ENCODE measurements at regions not wholly inside any gene's neighbourhood (a gene's known extent, or its start where the extent isn't known, plus 50 kb on each side); places are given as distances from the start of the nearest gene placed in this dataset.
"Not testable (repeated sequence)": the region's sequence is repeated elsewhere in the genome, so short reads cannot be mapped to it uniquely, and the experiment has no call there.

DNA sequence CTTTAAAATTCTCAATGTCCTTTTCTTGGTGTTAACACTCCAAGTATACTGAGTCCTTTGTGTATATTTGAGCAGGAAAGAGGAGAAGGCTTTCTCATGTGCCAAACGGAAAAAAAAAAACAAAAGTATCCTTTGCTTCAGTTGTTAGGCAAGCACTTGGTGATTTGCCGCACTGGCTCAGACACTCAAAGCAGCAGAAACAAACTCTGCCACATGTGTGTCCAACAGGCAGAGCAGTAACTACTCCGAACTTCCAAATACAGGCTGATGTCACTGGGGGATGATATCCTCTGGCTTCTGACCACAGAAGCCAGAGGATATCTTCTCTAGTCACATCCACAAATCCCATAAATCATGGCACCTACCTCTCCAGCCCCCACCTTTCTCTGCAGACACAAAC is 108.0 kb upstream of the SALL3 start:
- Histone ChIP-seq H3K4me1 (ENCODE audit: control insufficient read depth in 2 of 2, insufficient read depth in 2 of 2, low read length in 1 of 2) (peaks cover 0 to 1% of the 10 kb centered on the region in 2 donors), H3K9me3 (ENCODE audit: control insufficient read depth in 2 of 2, insufficient read depth in 1 of 2, low read depth in 1 of 2, low read length in 1 of 2) (no peaks in the 10 kb centered on the region), H3K4me3 (ENCODE audit: low read depth in 1 of 2, low read length in 2 of 2) (no peak overlapping the region), H3K27me3 (ENCODE audit: control insufficient read depth in 1 of 2, insufficient read depth in 2 of 2, low read length in 2 of 2) (no peaks in the 10 kb centered on the region), H3K36me3 (ENCODE audit: control insufficient read depth in 2 of 2, insufficient read depth in 2 of 2, low read length in 1 of 2) (no peaks in the 10 kb centered on the region), H3K27ac (ENCODE audit: low read depth in 2 of 2, low read length in 1 of 2) (no peak overlapping the region)
- 28 to 46% methylated on average over 3 of the region's 3 CpGs for WGBS, 2 donors

DNA sequence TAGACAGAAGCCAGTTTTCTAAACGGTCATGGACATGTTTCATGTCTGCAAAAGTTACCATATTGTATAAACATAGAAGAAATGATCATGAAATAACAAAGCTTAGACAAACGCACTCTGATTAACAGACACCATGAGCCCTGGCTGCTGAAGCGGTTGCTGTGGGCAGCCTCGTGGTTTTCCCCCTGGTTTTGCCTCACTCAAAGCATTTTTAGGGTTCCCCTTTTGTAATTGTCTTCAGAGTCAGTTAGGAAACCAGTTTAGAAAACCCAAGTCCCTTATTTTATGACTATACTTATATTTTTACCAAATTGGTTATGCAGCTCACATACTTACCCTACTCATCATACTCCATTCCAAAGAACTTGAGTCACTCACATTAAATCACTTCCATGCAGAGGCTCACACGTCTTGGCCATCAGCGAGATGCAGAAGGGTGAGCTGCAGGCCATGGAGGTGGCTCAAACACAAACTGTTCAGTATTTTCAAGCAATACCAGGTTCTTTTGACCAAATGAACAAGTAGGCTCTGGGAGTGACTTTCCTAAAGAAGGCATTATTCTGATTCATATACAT is 105.6 kb upstream of the SALL3 start:
- WGBS, 2 donors, result 71 to 73% methylated on average over 6 of the region's 6 CpGs
- Histone ChIP-seq H3K27me3 (ENCODE audit: control insufficient read depth in 1 of 2, insufficient read depth in 2 of 2, low read length in 2 of 2) (no peaks in the 10 kb centered on the region), H3K36me3 (ENCODE audit: control insufficient read depth in 2 of 2, insufficient read depth in 2 of 2, low read length in 1 of 2) (no peaks in the 10 kb centered on the region), H3K27ac (ENCODE audit: low read depth in 2 of 2, low read length in 1 of 2) (no peak overlapping the region), H3K4me3 (ENCODE audit: low read depth in 1 of 2, low read length in 2 of 2) (no peak overlapping the region), H3K4me1 (ENCODE audit: control insufficient read depth in 2 of 2, insufficient read depth in 2 of 2, low read length in 1 of 2) (no peaks in the 10 kb centered on the region), H3K9me3 (ENCODE audit: control insufficient read depth in 2 of 2, insufficient read depth in 1 of 2, low read depth in 1 of 2, low read length in 1 of 2) (no peaks in the 10 kb centered on the region)

DNA sequence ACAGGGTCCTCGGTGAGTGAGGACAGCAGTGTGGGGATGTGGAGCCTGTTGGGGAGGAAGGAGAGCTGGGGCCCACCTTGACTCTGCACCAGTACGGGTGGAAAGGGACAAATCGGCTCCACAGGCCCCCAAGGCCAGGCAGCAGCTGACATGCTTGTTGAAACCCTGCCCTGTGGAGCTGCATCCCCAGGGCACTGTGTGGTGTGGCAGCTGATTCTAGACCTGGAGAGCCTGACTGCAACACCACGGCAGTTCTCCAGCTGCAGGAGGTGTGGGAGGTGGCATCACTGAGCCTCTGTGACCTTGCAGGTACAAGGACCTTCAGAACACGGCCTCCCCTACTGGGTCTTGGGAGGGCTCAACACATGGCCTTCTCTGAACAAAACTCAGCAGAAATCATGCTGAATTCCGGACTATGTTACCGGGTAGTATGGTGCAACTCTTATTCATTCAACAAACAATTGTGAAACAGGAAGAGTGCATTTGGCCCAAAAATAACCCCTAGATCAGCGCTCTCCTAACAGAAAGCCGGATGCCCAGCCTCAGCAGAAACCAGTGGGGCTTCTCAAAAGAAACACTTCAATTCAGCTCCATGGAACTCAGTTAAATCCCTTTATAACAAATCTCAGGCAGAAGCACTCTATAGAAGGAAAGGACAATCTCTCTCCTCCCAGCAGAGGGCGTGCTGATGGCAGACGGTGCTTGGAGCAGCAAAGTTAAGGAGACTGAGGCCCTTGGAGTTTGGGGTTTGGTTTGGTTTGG is 104.4 kb upstream of the SALL3 start:
- H3K36me3 ChIP-seq (ENCODE audit: control insufficient read depth in 2 of 2, insufficient read depth in 2 of 2, low read length in 1 of 2), result no peaks in the 10 kb centered on the region
- no peaks in the 10 kb centered on the region for H3K4me1 ChIP-seq (ENCODE audit: control insufficient read depth in 2 of 2, insufficient read depth in 2 of 2, low read length in 1 of 2)
- WGBS, 2 donors, result 60 to 66% methylated on average over 11 of the region's 11 CpGs
- H3K27ac ChIP-seq (ENCODE audit: low read depth in 2 of 2, low read length in 1 of 2), result no peak overlapping the region
- H3K4me3 ChIP-seq (ENCODE audit: low read depth in 1 of 2, low read length in 2 of 2), result no peak overlapping the region
- no peaks in the 10 kb centered on the region for H3K9me3 ChIP-seq (ENCODE audit: control insufficient read depth in 2 of 2, insufficient read depth in 1 of 2, low read depth in 1 of 2, low read length in 1 of 2)
- no peaks in the 10 kb centered on the region for H3K27me3 ChIP-seq (ENCODE audit: control insufficient read depth in 1 of 2, insufficient read depth in 2 of 2, low read length in 2 of 2)

DNA sequence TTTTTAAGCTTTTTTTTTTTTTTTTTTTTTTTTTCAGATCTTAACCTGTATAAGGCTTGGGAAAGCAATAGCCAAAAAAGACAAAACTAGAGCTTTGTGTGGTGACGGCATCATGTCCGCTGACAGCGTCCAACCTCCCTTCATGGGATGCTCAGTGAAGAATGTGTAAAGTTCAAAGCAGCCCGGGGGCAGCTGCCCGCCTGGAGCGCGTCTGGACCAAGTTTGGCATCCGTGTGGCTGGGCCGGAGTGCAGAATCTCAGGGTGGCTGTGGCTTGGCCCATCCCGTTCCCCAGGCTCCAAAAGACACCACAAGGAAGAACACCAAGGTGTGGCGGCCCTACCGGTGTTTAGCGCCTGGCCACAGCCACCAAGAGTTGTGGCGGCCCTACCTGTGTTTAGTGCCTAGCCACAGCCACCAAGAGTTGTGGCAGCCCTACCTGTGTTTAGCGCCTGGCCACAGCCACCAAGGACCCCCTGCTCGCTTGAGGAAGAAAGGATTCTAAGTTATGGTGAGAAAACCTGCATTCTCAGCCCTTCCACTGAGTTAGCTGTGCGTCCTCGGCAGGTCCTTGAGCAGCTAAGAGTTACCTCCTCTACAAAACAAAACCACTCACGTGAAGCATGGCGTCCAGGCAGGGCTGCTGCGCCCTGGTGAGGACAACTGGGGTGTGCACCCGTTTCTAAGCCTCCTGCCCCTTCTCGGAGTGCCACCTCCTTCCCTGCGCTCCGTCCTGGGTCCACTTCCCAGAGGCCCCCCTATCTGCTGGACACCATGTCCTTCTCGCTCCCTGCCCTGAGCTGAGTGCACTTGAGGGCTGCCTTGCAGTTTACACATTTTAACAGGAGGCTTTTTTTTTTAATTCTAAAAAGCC is 103.6 kb upstream of the SALL3 start:
- no peak overlapping the region for H3K27ac ChIP-seq (ENCODE audit: low read depth in 2 of 2, low read length in 1 of 2)
- H3K9me3 ChIP-seq (ENCODE audit: control insufficient read depth in 2 of 2, insufficient read depth in 1 of 2, low read depth in 1 of 2, low read length in 1 of 2), result no peaks in the 10 kb centered on the region
- H3K4me3 ChIP-seq (ENCODE audit: low read depth in 1 of 2, low read length in 2 of 2), result no peak overlapping the region
- no peaks in the 10 kb centered on the region for H3K27me3 ChIP-seq (ENCODE audit: control insufficient read depth in 1 of 2, insufficient read depth in 2 of 2, low read length in 2 of 2)
- no peaks in the 10 kb centered on the region for H3K36me3 ChIP-seq (ENCODE audit: control insufficient read depth in 2 of 2, insufficient read depth in 2 of 2, low read length in 1 of 2)
- H3K4me1 ChIP-seq (ENCODE audit: control insufficient read depth in 2 of 2, insufficient read depth in 2 of 2, low read length in 1 of 2), result no peaks in the 10 kb centered on the region
- WGBS, 2 donors, result 91 to 93% methylated on average over 26 of the region's 26 CpGs

DNA sequence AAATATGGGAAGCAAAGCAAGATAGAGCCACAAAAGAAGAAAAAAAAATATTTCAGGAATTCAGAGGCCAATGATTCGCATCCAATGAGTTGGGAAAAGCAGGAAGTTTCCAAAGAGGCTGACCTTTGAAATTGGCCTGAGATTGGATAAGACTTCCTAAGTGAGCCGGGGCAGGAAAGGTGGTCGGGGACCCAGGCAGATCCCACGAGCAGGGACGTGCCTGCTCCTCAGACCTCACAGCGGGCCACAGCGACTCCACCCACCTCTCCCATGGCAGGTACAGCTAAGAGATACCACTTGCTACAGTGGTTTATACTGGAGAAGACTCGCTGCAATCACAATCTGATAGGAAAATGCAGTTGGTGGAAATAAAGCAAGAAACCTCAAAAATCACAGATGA is 102.8 kb upstream of the SALL3 start:
- H3K27me3 ChIP-seq (ENCODE audit: control insufficient read depth in 1 of 2, insufficient read depth in 2 of 2, low read length in 2 of 2), result no peaks in the 10 kb centered on the region
- H3K36me3 ChIP-seq (ENCODE audit: control insufficient read depth in 2 of 2, insufficient read depth in 2 of 2, low read length in 1 of 2), result no peaks in the 10 kb centered on the region
- 62 to 63% methylated on average over 8 of the region's 8 CpGs for WGBS, 2 donors

DNA sequence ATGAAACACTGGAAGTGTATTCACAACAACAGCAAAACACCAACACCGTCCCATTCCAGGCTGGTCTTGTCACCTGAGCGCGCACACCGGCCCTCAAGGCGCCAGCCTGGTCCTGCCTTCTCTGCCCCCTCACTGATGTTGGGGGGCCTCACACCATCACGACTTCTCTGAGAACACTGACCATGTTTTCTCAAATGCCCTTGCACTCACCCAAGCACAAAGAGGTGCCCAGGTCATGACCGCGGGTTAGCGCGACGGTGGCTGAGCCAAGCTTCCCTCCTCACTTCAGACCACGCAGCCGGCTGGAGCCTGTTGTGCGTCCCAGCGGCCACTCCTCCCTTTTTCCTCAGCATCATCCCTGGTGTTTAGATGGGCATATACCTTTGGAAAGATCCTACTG is 101.3 kb upstream of the SALL3 start:
- Histone ChIP-seq H3K4me3 (ENCODE audit: low read depth in 1 of 2, low read length in 2 of 2) (no peak overlapping the region), H3K4me1 (ENCODE audit: control insufficient read depth in 2 of 2, insufficient read depth in 2 of 2, low read length in 1 of 2) (no peaks in the 10 kb centered on the region), H3K36me3 (ENCODE audit: control insufficient read depth in 2 of 2, insufficient read depth in 2 of 2, low read length in 1 of 2) (no peaks in the 10 kb centered on the region), H3K27ac (ENCODE audit: low read depth in 2 of 2, low read length in 1 of 2) (no peak overlapping the region), H3K27me3 (ENCODE audit: control insufficient read depth in 1 of 2, insufficient read depth in 2 of 2, low read length in 2 of 2) (no peaks in the 10 kb centered on the region), H3K9me3 (ENCODE audit: control insufficient read depth in 2 of 2, insufficient read depth in 1 of 2, low read depth in 1 of 2, low read length in 1 of 2) (peaks cover 0 to under 1% of the 10 kb centered on the region in 2 donors)
- 92 to 94% methylated on average over 15 of the region's 15 CpGs for WGBS, 2 donors

More for the DNA sequence above, 102.8 kb upstream of the SALL3 start:
- Histone ChIP-seq H3K4me1 (ENCODE audit: control insufficient read depth in 2 of 2, insufficient read depth in 2 of 2, low read length in 1 of 2) (no peaks in the 10 kb centered on the region), H3K27ac (ENCODE audit: low read depth in 2 of 2, low read length in 1 of 2) (no peak overlapping the region), H3K9me3 (ENCODE audit: control insufficient read depth in 2 of 2, insufficient read depth in 1 of 2, low read depth in 1 of 2, low read length in 1 of 2) (no peaks in the 10 kb centered on the region), H3K4me3 (ENCODE audit: low read depth in 1 of 2, low read length in 2 of 2) (no peak overlapping the region)

DNA sequence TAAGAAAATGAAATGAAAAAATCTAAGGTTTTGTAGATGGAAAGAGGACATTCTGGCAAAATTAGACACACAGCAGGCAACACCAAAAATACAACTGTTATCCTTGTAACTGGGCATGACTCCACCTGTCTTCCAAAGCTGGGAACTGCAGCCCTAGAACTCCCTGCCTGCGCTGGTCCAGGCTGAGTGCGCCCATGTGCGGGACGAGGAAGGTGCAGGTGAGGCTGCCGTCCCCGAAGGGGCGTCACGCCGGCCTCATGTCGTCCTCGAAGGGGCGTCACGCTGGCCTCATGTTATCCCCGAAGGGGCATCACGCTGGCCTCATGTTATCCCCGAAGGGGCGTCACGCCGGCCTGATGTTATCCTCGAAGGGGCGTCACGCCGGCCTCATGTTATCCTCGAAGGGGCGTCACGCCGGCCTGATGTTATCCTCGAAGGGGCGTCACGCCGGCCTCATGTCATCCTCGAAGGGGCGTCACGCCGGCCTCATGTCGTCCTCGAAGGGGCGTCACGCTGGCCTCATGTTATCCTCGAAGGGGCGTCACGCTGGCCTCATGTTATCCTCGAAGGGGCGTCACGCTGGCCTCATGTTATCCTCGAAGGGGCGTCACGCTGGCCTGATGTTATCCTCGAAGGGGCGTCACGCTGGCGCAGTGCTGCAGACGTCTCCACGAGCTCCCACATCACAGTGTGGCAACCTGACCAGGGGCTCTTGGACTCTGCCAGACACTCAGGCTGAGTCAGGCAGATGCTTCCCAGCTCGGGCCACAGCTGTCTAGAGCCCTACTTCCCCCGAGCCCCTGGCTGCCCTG is 100.3 kb upstream of the SALL3 start:
- WGBS, 2 donors, result 84 to 87% methylated on average over 56 of the region's 56 CpGs
- not testable (repeated sequence) for H3K27me3 ChIP-seq (ENCODE audit: control insufficient read depth in 1 of 2, insufficient read depth in 2 of 2, low read length in 2 of 2); H3K36me3 ChIP-seq (ENCODE audit: control insufficient read depth in 2 of 2, insufficient read depth in 2 of 2, low read length in 1 of 2)

DNA sequence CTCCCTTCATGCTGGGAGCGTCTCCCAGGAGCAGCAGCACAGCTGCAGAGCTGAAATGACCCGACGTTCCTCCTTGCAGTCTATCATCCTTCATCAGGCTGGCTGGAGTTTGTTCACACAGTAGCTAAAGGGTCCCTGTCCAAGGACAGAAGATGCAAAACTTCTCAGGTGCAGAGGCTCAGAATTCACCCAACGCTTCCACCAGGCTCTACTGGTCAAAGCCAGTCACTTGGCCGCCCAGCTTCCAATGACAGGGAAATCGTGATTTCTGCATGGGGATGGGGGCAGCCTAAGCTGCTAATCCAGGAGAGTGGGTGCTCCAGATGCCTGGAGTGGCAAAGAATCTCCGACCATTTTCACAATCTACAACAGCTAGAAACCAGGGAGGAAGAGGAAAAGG is 97.0 kb upstream of the SALL3 start:
- H3K4me3 ChIP-seq (ENCODE audit: low read depth in 1 of 2, low read length in 2 of 2), result no peak overlapping the region
- H3K4me1 ChIP-seq (ENCODE audit: control insufficient read depth in 2 of 2, insufficient read depth in 2 of 2, low read length in 1 of 2), result no peaks in the 10 kb centered on the region
- WGBS, 2 donors, result 68 to 72% methylated on average over 7 of the region's 7 CpGs
- H3K36me3 ChIP-seq (ENCODE audit: control insufficient read depth in 2 of 2, insufficient read depth in 2 of 2, low read length in 1 of 2), result no peaks in the 10 kb centered on the region
- peaks cover 8 to 12% of the 10 kb centered on the region in 2 donors for H3K9me3 ChIP-seq (ENCODE audit: control insufficient read depth in 2 of 2, insufficient read depth in 1 of 2, low read depth in 1 of 2, low read length in 1 of 2)
- no peaks in the 10 kb centered on the region for H3K27me3 ChIP-seq (ENCODE audit: control insufficient read depth in 1 of 2, insufficient read depth in 2 of 2, low read length in 2 of 2)
- H3K27ac ChIP-seq (ENCODE audit: low read depth in 2 of 2, low read length in 1 of 2), result no peak overlapping the region

More for the DNA sequence above, 100.3 kb upstream of the SALL3 start:
- H3K4me1 ChIP-seq (ENCODE audit: control insufficient read depth in 2 of 2, insufficient read depth in 2 of 2, low read length in 1 of 2); H3K9me3 ChIP-seq (ENCODE audit: control insufficient read depth in 2 of 2, insufficient read depth in 1 of 2, low read depth in 1 of 2, low read length in 1 of 2); H3K4me3 ChIP-seq (ENCODE audit: low read depth in 1 of 2, low read length in 2 of 2); H3K27ac ChIP-seq (ENCODE audit: low read depth in 2 of 2, low read length in 1 of 2): not testable (repeated sequence)

DNA sequence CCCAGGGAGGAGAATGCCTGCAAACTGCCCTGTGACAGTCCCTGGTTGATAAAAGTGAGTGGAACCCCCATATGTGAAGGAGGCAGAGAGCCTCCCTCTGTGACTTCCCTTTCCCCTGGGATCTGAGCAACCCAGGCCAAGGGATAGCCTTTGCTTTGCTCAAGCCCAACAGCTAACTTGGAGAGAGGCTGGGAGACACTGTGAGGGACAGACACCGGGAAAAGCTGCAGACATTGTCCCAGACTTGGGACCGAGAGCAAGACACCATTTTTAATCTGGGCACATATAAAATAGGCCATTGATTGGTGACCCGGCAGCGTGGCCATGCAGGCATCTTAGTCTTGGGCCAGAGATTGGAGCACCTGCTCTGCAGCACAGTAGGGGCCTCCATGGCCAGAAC is 96.1 kb upstream of the SALL3 start:
- Histone ChIP-seq H3K27ac (ENCODE audit: low read depth in 2 of 2, low read length in 1 of 2) (no peak overlapping the region), H3K36me3 (ENCODE audit: control insufficient read depth in 2 of 2, insufficient read depth in 2 of 2, low read length in 1 of 2) (no peaks in the 10 kb centered on the region), H3K9me3 (ENCODE audit: control insufficient read depth in 2 of 2, insufficient read depth in 1 of 2, low read depth in 1 of 2, low read length in 1 of 2) (peaks cover 8 to 12% of the 10 kb centered on the region in 2 donors), H3K4me1 (ENCODE audit: control insufficient read depth in 2 of 2, insufficient read depth in 2 of 2, low read length in 1 of 2) (no peaks in the 10 kb centered on the region), H3K27me3 (ENCODE audit: control insufficient read depth in 1 of 2, insufficient read depth in 2 of 2, low read length in 2 of 2) (no peaks in the 10 kb centered on the region), H3K4me3 (ENCODE audit: low read depth in 1 of 2, low read length in 2 of 2) (no peak overlapping the region)
- WGBS, 2 donors, result 87 to 92% methylated on average over 4 of the region's 4 CpGs
